A204.1 (cell line): ENCODE measurements at regions not wholly inside any gene's neighbourhood (a gene's known extent, or its start where the extent isn't known, plus 50 kb on each side); places are given as distances from the start of the nearest gene placed in this dataset.

ENCODE experiments used
- FAIRE-seq: peaks from 2 replicates; lab custom pipeline; 2012; peaks lifted over from hg19 to GRCh38; lab: Jason Lieb, UNC

DNA sequence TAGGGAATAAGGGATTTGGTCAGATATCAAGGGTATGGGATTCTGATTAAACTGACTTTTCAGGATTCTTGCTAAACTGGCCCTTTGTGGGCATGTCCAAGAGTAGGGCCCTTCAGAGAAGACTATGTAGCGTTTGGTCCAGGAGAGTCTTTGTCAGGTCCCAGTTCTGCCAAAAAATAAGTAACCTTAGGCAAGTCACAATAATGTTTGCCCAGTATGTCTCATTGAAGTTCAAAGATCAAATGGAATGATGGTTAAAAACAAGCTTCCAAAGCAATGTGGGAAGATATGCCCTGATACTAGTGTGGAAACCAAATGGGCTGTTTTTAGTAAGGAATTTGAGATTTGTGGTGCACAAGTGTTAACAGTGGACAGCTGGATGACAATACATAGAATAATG is 454.4 kb downstream of the WDR72 start:
- no peak for FAIRE-seq

- FAIRE-seq: no peak
Observed at GRCh38 chr15:53297828-53298227, 461.6 kb downstream of the WDR72 start.

- FAIRE-seq: no peak
Observed at GRCh38 chr15:53296603-53297002, 462.9 kb downstream of the WDR72 start.

- no peak for FAIRE-seq
Observed at GRCh38 chr15:53295574-53295973, 463.9 kb downstream of the WDR72 start.

GRCh38 chr15:53288542-53288941 is 470.9 kb downstream of the WDR72 start:
- no peak for FAIRE-seq

DNA sequence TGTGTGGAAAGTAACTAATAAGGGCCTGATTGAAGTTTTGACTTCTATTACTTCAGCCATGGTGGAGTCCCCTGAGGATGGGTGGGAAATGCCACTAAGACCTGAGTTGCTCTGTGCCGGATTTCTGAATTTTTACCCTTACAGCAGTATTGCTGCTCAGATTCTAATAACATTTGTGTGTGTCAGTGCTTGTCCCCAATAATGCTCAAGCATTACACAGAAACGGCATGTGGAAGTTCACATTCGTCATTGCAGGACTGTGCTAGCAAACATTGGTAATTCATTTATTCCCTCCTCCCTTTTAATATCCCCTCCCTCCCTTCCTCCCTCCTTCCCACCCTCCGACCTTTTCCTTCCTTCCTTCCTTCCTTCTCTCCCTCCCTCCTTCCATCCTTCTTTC is 484.5 kb upstream of the ONECUT1 start:
- FAIRE-seq: no peak

GRCh38 chr15:53272116-53272515 is 482.0 kb upstream of the ONECUT1 start:
- no peak for FAIRE-seq

GRCh38 chr15:53266176-53266575 is 476.0 kb upstream of the ONECUT1 start:
- no peak for FAIRE-seq

GRCh38 chr15:53260647-53261046 is 470.5 kb upstream of the ONECUT1 start:
- no peak for FAIRE-seq

- FAIRE-seq: no peak
Observed at GRCh38 chr15:53256457-53256856, 466.3 kb upstream of the ONECUT1 start.

- FAIRE-seq: no peak
Observed at GRCh38 chr15:53256043-53256442, 465.9 kb upstream of the ONECUT1 start.

- FAIRE-seq: no peak
Observed at GRCh38 chr15:53251996-53252395, 461.9 kb upstream of the ONECUT1 start.

DNA sequence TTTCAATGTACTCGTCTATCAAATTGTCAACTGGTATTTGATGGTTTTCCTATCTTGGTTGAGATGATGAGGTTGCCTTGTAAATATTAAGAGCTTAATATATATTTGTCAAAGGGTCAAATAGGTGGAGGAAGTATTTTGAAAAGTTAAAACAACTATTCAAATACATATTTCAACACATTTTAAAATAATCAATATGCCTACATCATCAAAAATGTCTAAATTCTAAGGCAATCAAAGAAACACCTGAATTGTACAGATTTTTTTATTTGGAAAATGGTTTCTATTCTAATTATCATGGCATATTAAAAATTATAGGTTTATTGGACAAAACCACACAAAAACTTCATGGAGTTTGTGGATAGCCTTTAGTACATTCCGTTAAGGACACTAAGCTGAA is 461.4 kb upstream of the ONECUT1 start:
- no peak for FAIRE-seq

DNA sequence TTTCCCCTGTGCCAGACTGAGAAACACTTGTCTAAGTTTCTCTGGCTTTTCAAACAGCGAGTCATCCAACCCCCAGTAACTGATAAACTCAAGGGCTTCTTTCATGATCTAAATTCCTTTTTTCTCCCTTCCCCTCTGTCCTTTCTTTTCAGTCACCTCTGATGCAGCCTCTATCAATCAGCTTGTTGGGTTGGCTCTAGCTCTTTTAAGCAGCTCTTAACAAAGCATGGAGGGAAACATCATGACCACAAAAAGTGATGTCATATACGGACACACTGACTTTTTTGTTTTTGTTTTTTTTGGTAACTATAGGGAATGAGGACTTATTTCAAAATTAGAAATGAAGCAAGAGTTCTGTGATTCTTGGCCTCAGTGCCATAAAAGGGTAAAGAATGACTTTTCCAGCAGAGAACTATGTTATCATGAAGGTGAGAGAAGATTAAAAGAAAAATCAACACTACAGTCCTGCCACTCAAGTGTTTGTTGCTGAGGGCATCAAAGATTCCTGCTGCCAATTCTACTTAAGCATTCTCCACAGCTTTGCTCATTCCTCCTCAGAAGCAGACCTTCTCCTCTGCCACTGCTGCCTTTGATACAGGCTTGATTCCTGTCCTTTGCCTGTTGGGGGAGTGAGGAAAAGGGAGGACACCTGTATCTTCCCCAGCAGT is 457.0 kb upstream of the ONECUT1 start:
- no peak for FAIRE-seq

GRCh38 chr15:53246404-53246803 is 456.3 kb upstream of the ONECUT1 start:
- FAIRE-seq: no peak

- no peak for FAIRE-seq
Observed at GRCh38 chr15:53233801-53234200, 443.7 kb upstream of the ONECUT1 start.

GRCh38 chr15:53230473-53230872 is 440.3 kb upstream of the ONECUT1 start:
- FAIRE-seq: no peak

DNA sequence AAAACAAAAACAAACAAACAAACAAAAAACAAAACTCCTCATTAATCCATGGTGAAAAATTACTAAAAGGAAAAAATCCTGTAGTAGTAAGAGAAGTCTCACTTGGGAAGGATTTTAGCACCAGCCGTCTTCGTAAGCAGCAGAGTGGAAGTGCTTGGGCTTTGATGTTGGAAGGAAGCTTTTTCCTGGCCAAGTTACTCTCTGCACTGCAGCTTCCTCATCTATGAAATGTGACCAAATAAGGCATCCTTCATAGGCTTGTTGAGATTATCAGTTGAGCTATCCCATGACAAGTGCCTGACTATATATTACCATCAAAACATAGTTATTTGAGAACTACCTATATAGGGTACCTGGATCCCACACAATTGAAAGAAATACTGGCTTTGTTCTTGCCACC is 436.4 kb upstream of the ONECUT1 start:
- no peak for FAIRE-seq

DNA sequence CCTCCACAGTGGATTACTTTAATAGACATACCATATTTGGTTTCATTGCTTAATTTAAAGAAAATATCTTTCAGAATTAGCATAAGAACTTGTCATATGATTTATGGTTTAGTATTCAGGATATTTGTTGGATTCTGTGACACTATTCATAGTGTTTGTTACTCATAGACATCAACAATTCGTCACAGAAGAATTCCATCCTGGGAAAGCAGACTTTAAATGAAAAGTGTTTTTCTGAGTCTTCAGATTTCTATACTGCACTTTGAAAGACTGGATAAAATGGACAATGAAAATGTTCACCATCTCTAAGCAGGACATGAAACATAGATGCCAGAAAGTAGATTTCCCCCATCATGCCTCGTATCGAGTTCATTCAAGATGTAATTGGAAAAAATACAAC is 435.6 kb upstream of the ONECUT1 start:
- FAIRE-seq: no peak

GRCh38 chr15:53224371-53224770 is 434.2 kb upstream of the ONECUT1 start:
- no peak for FAIRE-seq

GRCh38 chr15:53223815-53224214 is 433.7 kb upstream of the ONECUT1 start:
- no peak for FAIRE-seq

GRCh38 chr15:53218666-53219580 is 428.8 kb upstream of the ONECUT1 start:
- FAIRE-seq: no peak

DNA sequence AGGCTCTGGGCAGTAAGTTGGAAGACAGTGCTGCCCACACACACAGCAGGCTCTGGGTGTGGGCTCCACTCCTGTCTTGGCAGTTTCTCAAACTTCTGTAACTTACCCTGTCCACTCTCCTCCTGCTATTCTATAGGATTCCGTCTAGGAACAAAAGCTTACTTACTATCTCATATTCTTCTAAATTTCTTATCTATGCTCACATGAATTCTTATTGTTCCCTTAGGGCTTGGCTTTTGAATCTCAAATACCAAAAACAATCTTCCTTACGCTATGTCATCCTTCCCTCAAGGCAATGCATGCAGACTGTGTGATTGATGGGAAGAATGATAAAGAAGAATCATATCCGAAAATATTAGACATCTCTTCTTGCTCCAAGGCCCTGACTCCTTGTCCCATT is 425.9 kb upstream of the ONECUT1 start:
- FAIRE-seq: no peak

- FAIRE-seq: no peak
Observed at GRCh38 chr15:53213336-53213735, 423.2 kb upstream of the ONECUT1 start.
